ENCODE measurements at regions not wholly inside any gene's neighbourhood (a gene's known extent, or its start where the extent isn't known, plus 50 kb on each side); places are given as distances from the start of the nearest gene placed in this dataset.

- no peak overlapping the region for H3K4ac ChIP-seq (ENCODE audit: low read depth, low read length)
- H4K91ac ChIP-seq (ENCODE audit: low read depth, low read length), result no peak overlapping the region
- H3K4me2 ChIP-seq (ENCODE audit: low read length), result no peak overlapping the region
- DNase-seq, result no peak
- no peaks in the 10 kb centered on the region for H3K4me1 ChIP-seq (ENCODE audit: control insufficient read depth in 1 of 2, insufficient read depth in 2 of 2, low read length in 2 of 2)
- H4K8ac ChIP-seq (ENCODE audit: low read depth, low read length), result no peak overlapping the region
- peaks cover 2% of the 10 kb centered on the region for H3K9me3 ChIP-seq (ENCODE audit: insufficient read depth, low read depth, low read length)
- H3K18ac ChIP-seq (ENCODE audit: low read length), result no peak overlapping the region
- H4K12ac ChIP-seq (ENCODE audit: low read depth, low read length), result no peak overlapping the region
- H2BK5ac ChIP-seq (ENCODE audit: low read depth, low read length, poor library complexity), result no peak overlapping the region
- no peak overlapping the region for H3K9ac ChIP-seq (ENCODE audit: low read length)
- H3K27ac ChIP-seq (ENCODE audit: low read depth, low read length), result no peak overlapping the region
- no peak overlapping the region for H2BK120ac ChIP-seq (ENCODE audit: insufficient read depth, low read length, poor library complexity)
- no peaks in the 10 kb centered on the region for H3K79me1 ChIP-seq (ENCODE audit: low read length)
- H3K14ac ChIP-seq (ENCODE audit: low read length), result no peak overlapping the region
- H3K79me2 ChIP-seq (ENCODE audit: control insufficient read depth, insufficient read depth, low read length, poor library complexity), result no peaks in the 10 kb centered on the region
- no peak overlapping the region for H2AK5ac ChIP-seq (ENCODE audit: low read length)
- H2AFZ ChIP-seq (ENCODE audit: insufficient read depth, low read length, poor library complexity), result no peak overlapping the region
- WGBS (ENCODE audit: extremely low coverage, insufficient coverage, insufficient read length), result no CpG with 5 or more reads among the region's 1 CpG
- H2BK12ac ChIP-seq (ENCODE audit: low read length), result no peak overlapping the region
- no peak overlapping the region for H3K4me3 ChIP-seq (ENCODE audit: low read depth, low read length)
- H3K27me3 ChIP-seq (ENCODE audit: insufficient read depth, low read length), result no peaks in the 10 kb centered on the region
- no peak overlapping the region for H3K23ac ChIP-seq (ENCODE audit: low read length)
- no peaks in the 10 kb centered on the region for H3K36me3 ChIP-seq (ENCODE audit: control insufficient read depth in 1 of 2, insufficient read depth in 2 of 2, low read length in 2 of 2)
Measured at GRCh38 chr10:9910446-9910845, 1107.2 kb upstream of the CELF2 start.

- Histone ChIP-seq H3K79me2 (ENCODE audit: control insufficient read depth, insufficient read depth, low read length, poor library complexity) (no peaks in the 10 kb centered on the region), H4K8ac (ENCODE audit: low read depth, low read length) (no peak overlapping the region), H3K23ac (ENCODE audit: low read length) (no peak overlapping the region), H3K14ac (ENCODE audit: low read length) (no peak overlapping the region), H3K27ac (ENCODE audit: low read depth, low read length) (no peak overlapping the region), H4K91ac (ENCODE audit: low read depth, low read length) (no peak overlapping the region), H2AK5ac (ENCODE audit: low read length) (no peak overlapping the region), H2BK12ac (ENCODE audit: low read length) (no peak overlapping the region), H3K4me1 (ENCODE audit: control insufficient read depth in 1 of 2, insufficient read depth in 2 of 2, low read length in 2 of 2) (no peaks in the 10 kb centered on the region), H3K9ac (ENCODE audit: low read length) (no peak overlapping the region), H2BK5ac (ENCODE audit: low read depth, low read length, poor library complexity) (no peak overlapping the region), H2BK120ac (ENCODE audit: insufficient read depth, low read length, poor library complexity) (no peak overlapping the region), H3K36me3 (ENCODE audit: control insufficient read depth in 1 of 2, insufficient read depth in 2 of 2, low read length in 2 of 2) (no peaks in the 10 kb centered on the region), H3K9me3 (ENCODE audit: insufficient read depth, low read depth, low read length) (peaks cover 2% of the 10 kb centered on the region), H3K79me1 (ENCODE audit: low read length) (no peaks in the 10 kb centered on the region), H3K18ac (ENCODE audit: low read length) (no peak overlapping the region), H4K12ac (ENCODE audit: low read depth, low read length) (no peak overlapping the region), H3K4me2 (ENCODE audit: low read length) (no peak overlapping the region), H3K4ac (ENCODE audit: low read depth, low read length) (no peak overlapping the region), H3K4me3 (ENCODE audit: low read depth, low read length) (no peak overlapping the region), H2AFZ (ENCODE audit: insufficient read depth, low read length, poor library complexity) (no peak overlapping the region), H3K27me3 (ENCODE audit: insufficient read depth, low read length) (no peaks in the 10 kb centered on the region)
- no CpG with 5 or more reads among the region's 7 CpGs for WGBS (ENCODE audit: extremely low coverage, insufficient coverage, insufficient read length)
- DNase-seq, result no peak
Measured at GRCh38 chr10:9911488-9911887, 1106.2 kb upstream of the CELF2 start.

GRCh38 chr10:9913876-9914514 lies 1103.7 kb upstream of the CELF2 start:
- no peak overlapping the region for H3K18ac ChIP-seq (ENCODE audit: low read length)
- H2AK5ac ChIP-seq (ENCODE audit: low read length), result no peak overlapping the region
- H3K4ac ChIP-seq (ENCODE audit: low read depth, low read length), result no peak overlapping the region

DNA sequence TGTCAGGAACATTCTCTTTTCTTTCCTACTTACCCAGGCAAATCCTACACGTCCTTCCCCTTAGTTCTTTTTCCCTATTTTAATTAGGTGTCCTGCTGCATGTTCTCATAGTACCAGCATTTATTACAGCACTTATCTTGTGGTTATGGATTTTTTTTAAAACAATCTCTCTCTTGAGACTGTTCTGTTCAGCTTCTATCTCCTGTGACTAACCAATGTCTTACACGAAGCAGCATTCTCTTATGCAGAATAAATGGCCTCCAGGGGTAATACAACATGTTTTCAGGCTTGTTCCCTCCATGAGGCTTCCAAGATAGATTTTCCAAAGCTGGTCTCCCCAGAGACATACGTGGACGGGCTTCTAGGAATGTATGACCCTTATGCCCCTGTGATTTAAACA lies 1096.1 kb upstream of the CELF2 start:
- no peaks in the 10 kb centered on the region for H3K4me1 ChIP-seq (ENCODE audit: control insufficient read depth in 1 of 2, insufficient read depth in 2 of 2, low read length in 2 of 2)

More at GRCh38 chr10:9913876-9914514, 1103.7 kb upstream of the CELF2 start:
- no peak overlapping the region for H3K27ac ChIP-seq (ENCODE audit: low read depth, low read length)
- no CpG with 5 or more reads among the region's 5 CpGs for WGBS (ENCODE audit: extremely low coverage, insufficient coverage, insufficient read length)
- no peaks in the 10 kb centered on the region for H3K9me3 ChIP-seq (ENCODE audit: insufficient read depth, low read depth, low read length)
- H2AFZ ChIP-seq (ENCODE audit: insufficient read depth, low read length, poor library complexity), result no peak overlapping the region
- H2BK120ac ChIP-seq (ENCODE audit: insufficient read depth, low read length, poor library complexity), result no peak overlapping the region
- H3K4me3 ChIP-seq (ENCODE audit: low read depth, low read length), result no peak overlapping the region
- no peak overlapping the region for H3K4me2 ChIP-seq (ENCODE audit: low read length)
- no peak overlapping the region for H3K14ac ChIP-seq (ENCODE audit: low read length)
- no peak overlapping the region for H2BK12ac ChIP-seq (ENCODE audit: low read length)
- H3K23ac ChIP-seq (ENCODE audit: low read length), result no peak overlapping the region
- DNase-seq, result no peak
- no peak overlapping the region for H3K9ac ChIP-seq (ENCODE audit: low read length)
- H2BK5ac ChIP-seq (ENCODE audit: low read depth, low read length, poor library complexity), result no peak overlapping the region
- no peaks in the 10 kb centered on the region for H3K36me3 ChIP-seq (ENCODE audit: control insufficient read depth in 1 of 2, insufficient read depth in 2 of 2, low read length in 2 of 2)
- H3K79me1 ChIP-seq (ENCODE audit: low read length), result no peaks in the 10 kb centered on the region
- H3K79me2 ChIP-seq (ENCODE audit: control insufficient read depth, insufficient read depth, low read length, poor library complexity), result no peaks in the 10 kb centered on the region
- no peak overlapping the region for H4K91ac ChIP-seq (ENCODE audit: low read depth, low read length)
- no peaks in the 10 kb centered on the region for H3K4me1 ChIP-seq (ENCODE audit: control insufficient read depth in 1 of 2, insufficient read depth in 2 of 2, low read length in 2 of 2)
- no peak overlapping the region for H4K12ac ChIP-seq (ENCODE audit: low read depth, low read length)
- H3K27me3 ChIP-seq (ENCODE audit: insufficient read depth, low read length), result no peaks in the 10 kb centered on the region
- H4K8ac ChIP-seq (ENCODE audit: low read depth, low read length), result no peak overlapping the region

More for the DNA sequence above, 1096.1 kb upstream of the CELF2 start:
- Histone ChIP-seq H4K8ac (ENCODE audit: low read depth, low read length) (no peak overlapping the region), H3K9ac (ENCODE audit: low read length) (no peak overlapping the region), H4K12ac (ENCODE audit: low read depth, low read length) (no peak overlapping the region), H3K14ac (ENCODE audit: low read length) (no peak overlapping the region), H2BK120ac (ENCODE audit: insufficient read depth, low read length, poor library complexity) (no peak overlapping the region), H3K9me3 (ENCODE audit: insufficient read depth, low read depth, low read length) (peaks cover 2% of the 10 kb centered on the region), H3K27me3 (ENCODE audit: insufficient read depth, low read length) (no peaks in the 10 kb centered on the region), H2AFZ (ENCODE audit: insufficient read depth, low read length, poor library complexity) (no peak overlapping the region), H3K18ac (ENCODE audit: low read length) (no peak overlapping the region), H3K23ac (ENCODE audit: low read length) (no peak overlapping the region), H3K4ac (ENCODE audit: low read depth, low read length) (no peak overlapping the region), H3K4me3 (ENCODE audit: low read depth, low read length) (no peak overlapping the region), H2BK5ac (ENCODE audit: low read depth, low read length, poor library complexity) (no peak overlapping the region), H2BK12ac (ENCODE audit: low read length) (no peak overlapping the region), H2AK5ac (ENCODE audit: low read length) (no peak overlapping the region), H3K27ac (ENCODE audit: low read depth, low read length) (no peak overlapping the region), H3K79me1 (ENCODE audit: low read length) (no peaks in the 10 kb centered on the region), H3K4me2 (ENCODE audit: low read length) (no peak overlapping the region), H3K79me2 (ENCODE audit: control insufficient read depth, insufficient read depth, low read length, poor library complexity) (no peaks in the 10 kb centered on the region), H4K91ac (ENCODE audit: low read depth, low read length) (no peak overlapping the region), H3K36me3 (ENCODE audit: control insufficient read depth in 1 of 2, insufficient read depth in 2 of 2, low read length in 2 of 2) (no peaks in the 10 kb centered on the region)
- no CpG with 5 or more reads among the region's 4 CpGs for WGBS (ENCODE audit: extremely low coverage, insufficient coverage, insufficient read length)
- no peak for DNase-seq
